ENCODE measurements at regions not wholly inside any gene's neighbourhood (a gene's known extent, or its start where the extent isn't known, plus 50 kb on each side); places are given as distances from the start of the nearest gene placed in this dataset.
A peak's percentile ranks its signal among the peaks of the same experiment; 100 is the strongest.

GRCh38 chr11:7160814-7161489 lies 72.2 kb downstream of the RBMXL2 start:
- H4K20me1 ChIP-seq (ENCODE audit: insufficient read depth, low read length), result no peaks in the 10 kb centered on the region
- ChIA-PET CTCF (ENCODE audit: unreplicated experiment) (no interaction called here), POLR2A (no interaction called here)
- no TSS peak for BruUV-seq (replicated peaks)
- H3K9me3 ChIP-seq (ENCODE audit: low read length), result no peaks in the 10 kb centered on the region
- H3K36me3 ChIP-seq (ENCODE audit: insufficient read depth, low read length), result no peaks in the 10 kb centered on the region
- no peak overlapping the region for H3K4me3 ChIP-seq (ENCODE audit: low read depth, low read length, poor library complexity, severe bottlenecking)
- H2AFZ ChIP-seq (ENCODE audit: low read length), result no peak overlapping the region
- H3K9me2 ChIP-seq (ENCODE audit: insufficient read depth, low read length), result no peaks in the 10 kb centered on the region
- DNase-seq (ENCODE audit: low spot score), result no peak
- TF ChIP-seq CTCF (conservative IDR thresholded peaks at IDR 0.05; ENCODE audit: low read length) (no peak), EZH2phosphoT487 (IDR thresholded peaks at IDR 0.05; ENCODE audit: borderline replicate concordance, low read depth, low read length) (no peak)
- no peak overlapping the region for H3K4me2 ChIP-seq (ENCODE audit: low read length)
- no peaks in the 10 kb centered on the region for H3K79me2 ChIP-seq (ENCODE audit: insufficient read depth, low read depth, low read length)
- no peak overlapping the region for H3K27ac ChIP-seq (ENCODE audit: low read depth, low read length, poor library complexity, severe bottlenecking)
- H3K4me1 ChIP-seq (ENCODE audit: insufficient read depth, low read length, poor library complexity, severe bottlenecking), result no peaks in the 10 kb centered on the region
- intact Hi-C loops (cut with micrococcal nuclease; ENCODE audit: unreplicated experiment), result no loop called here

- no peaks in the 10 kb centered on the region for H4K20me1 ChIP-seq (ENCODE audit: insufficient read depth, low read length)
- H3K9me3 ChIP-seq (ENCODE audit: low read length), result no peaks in the 10 kb centered on the region
- no TSS peak for BruUV-seq (replicated peaks)
- no peaks in the 10 kb centered on the region for H3K4me1 ChIP-seq (ENCODE audit: insufficient read depth, low read length, poor library complexity, severe bottlenecking)
- TF ChIP-seq EZH2phosphoT487 (IDR thresholded peaks at IDR 0.05; ENCODE audit: borderline replicate concordance, low read depth, low read length) (no peak), CTCF (conservative IDR thresholded peaks at IDR 0.05; ENCODE audit: low read length) (no peak)
- no peaks in the 10 kb centered on the region for H3K9me2 ChIP-seq (ENCODE audit: insufficient read depth, low read length)
- POLR2A ChIA-PET, result interaction anchor here (2.0 kb wide), 1 partner anchor 10 kb away, joined by 5 read pairs; no protein-coding TSS in a partner anchor
- no peaks in the 10 kb centered on the region for H3K79me2 ChIP-seq (ENCODE audit: insufficient read depth, low read depth, low read length)
- H2AFZ ChIP-seq (ENCODE audit: low read length), result no peak overlapping the region
- no peaks in the 10 kb centered on the region for H3K36me3 ChIP-seq (ENCODE audit: insufficient read depth, low read length)
- DNase-seq (ENCODE audit: low spot score), result no peak
- H3K27ac ChIP-seq (ENCODE audit: low read depth, low read length, poor library complexity, severe bottlenecking), result no peak overlapping the region
- H3K4me3 ChIP-seq (ENCODE audit: low read depth, low read length, poor library complexity, severe bottlenecking), result no peak overlapping the region
- intact Hi-C loops (cut with micrococcal nuclease; ENCODE audit: unreplicated experiment), result no loop called here
- no peak overlapping the region for H3K4me2 ChIP-seq (ENCODE audit: low read length)
- CTCF ChIA-PET (ENCODE audit: unreplicated experiment), result no interaction called here
Measured at GRCh38 chr11:7165911-7166310, 77.1 kb downstream of the RBMXL2 start.

- Histone ChIP-seq H3K4me1 (ENCODE audit: insufficient read depth, low read length, poor library complexity, severe bottlenecking) (no peaks in the 10 kb centered on the region), H3K79me2 (ENCODE audit: insufficient read depth, low read depth, low read length) (no peaks in the 10 kb centered on the region), H3K4me3 (ENCODE audit: low read depth, low read length, poor library complexity, severe bottlenecking) (no peak overlapping the region), H4K20me1 (ENCODE audit: insufficient read depth, low read length) (no peaks in the 10 kb centered on the region), H3K27ac (ENCODE audit: low read depth, low read length, poor library complexity, severe bottlenecking) (no peak overlapping the region), H2AFZ (ENCODE audit: low read length) (no peak overlapping the region), H3K36me3 (ENCODE audit: insufficient read depth, low read length) (no peaks in the 10 kb centered on the region), H3K4me2 (ENCODE audit: low read length) (no peak overlapping the region), H3K9me3 (ENCODE audit: low read length) (no peaks in the 10 kb centered on the region), H3K9me2 (ENCODE audit: insufficient read depth, low read length) (no peaks in the 10 kb centered on the region)
- no TSS peak for BruUV-seq (replicated peaks)
- POLR2A ChIA-PET, result no interaction called here
- CTCF ChIA-PET (ENCODE audit: unreplicated experiment), result no interaction called here
- DNase-seq (ENCODE audit: low spot score), result no peak
- intact Hi-C loops (cut with micrococcal nuclease; ENCODE audit: unreplicated experiment), result no loop called here
- TF ChIP-seq CTCF (conservative IDR thresholded peaks at IDR 0.05; ENCODE audit: low read length) (0 out of 2 replicates have a peak, but pooled peaks have one; percentile 24), EZH2phosphoT487 (IDR thresholded peaks at IDR 0.05; ENCODE audit: borderline replicate concordance, low read depth, low read length) (no peak)
Measured at GRCh38 chr11:7167976-7168740, 79.4 kb downstream of the RBMXL2 start.

Measured in OCI-LY7 (cell line).